Peyer's patch (tissue), 4 donors: ENCODE measurements at regions not wholly inside any gene's neighbourhood (a gene's known extent, or its start where the extent isn't known, plus 50 kb on each side); places are given as distances from the start of the nearest gene placed in this dataset.

Experiments
- POLR2A ChIP-seq, 2 donors: fragments of 450-650 bp; IDR thresholded peaks; one replicate each; pipeline ENCODE4 v1.5.1; 2017; ENCODE audit warnings: antibody characterized with exemption in 2 of 2, mild to moderate bottlenecking in 2 of 2, moderate library complexity in 2 of 2
- TF ChIP-seq, protein P1 (sequence below), 6 experiments: fragments of 450-650 bp in 4 of 6; fragments of 200-600 bp in 2 of 6; sonication (generic) in 1 of 6; IDR thresholded peaks; one replicate each; pipeline ENCODE4 v1.5.1; 2017 to 2019; ENCODE audit warnings: antibody characterized with exemption in 6 of 6, mild to moderate bottlenecking in 3 of 6, moderate library complexity in 1 of 6

DNA sequence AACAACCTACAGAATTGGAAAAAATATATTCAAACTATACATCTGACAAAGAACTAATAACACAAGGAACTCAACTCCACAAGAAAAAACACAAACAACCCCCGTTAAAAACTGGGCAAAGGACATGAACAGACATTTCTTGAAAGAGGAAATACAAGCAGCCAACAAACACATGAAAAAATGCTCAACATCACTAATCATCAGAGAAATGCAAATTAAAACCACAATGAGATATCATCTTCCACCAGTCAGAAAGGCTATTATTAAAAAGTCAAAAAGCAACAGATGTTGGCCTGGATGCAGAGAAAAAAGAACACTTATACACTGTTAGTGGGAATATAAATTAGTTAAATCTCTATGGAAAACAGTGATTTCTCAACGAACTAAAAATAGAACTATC is 82.6 kb upstream of the CCDC91 start:
- TF ChIP-seq, protein P1, sequence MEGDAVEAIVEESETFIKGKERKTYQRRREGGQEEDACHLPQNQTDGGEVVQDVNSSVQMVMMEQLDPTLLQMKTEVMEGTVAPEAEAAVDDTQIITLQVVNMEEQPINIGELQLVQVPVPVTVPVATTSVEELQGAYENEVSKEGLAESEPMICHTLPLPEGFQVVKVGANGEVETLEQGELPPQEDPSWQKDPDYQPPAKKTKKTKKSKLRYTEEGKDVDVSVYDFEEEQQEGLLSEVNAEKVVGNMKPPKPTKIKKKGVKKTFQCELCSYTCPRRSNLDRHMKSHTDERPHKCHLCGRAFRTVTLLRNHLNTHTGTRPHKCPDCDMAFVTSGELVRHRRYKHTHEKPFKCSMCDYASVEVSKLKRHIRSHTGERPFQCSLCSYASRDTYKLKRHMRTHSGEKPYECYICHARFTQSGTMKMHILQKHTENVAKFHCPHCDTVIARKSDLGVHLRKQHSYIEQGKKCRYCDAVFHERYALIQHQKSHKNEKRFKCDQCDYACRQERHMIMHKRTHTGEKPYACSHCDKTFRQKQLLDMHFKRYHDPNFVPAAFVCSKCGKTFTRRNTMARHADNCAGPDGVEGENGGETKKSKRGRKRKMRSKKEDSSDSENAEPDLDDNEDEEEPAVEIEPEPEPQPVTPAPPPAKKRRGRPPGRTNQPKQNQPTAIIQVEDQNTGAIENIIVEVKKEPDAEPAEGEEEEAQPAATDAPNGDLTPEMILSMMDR (IDR thresholded peaks at IDR 0.05) = no peak
- TF ChIP-seq POLR2A (IDR thresholded peaks at IDR 0.05) = no peak
